ENCODE measurements at regions not wholly inside any gene's neighbourhood (a gene's known extent, or its start where the extent isn't known, plus 50 kb on each side); places are given as distances from the start of the nearest gene placed in this dataset.
"Not testable (repeated sequence)": the region's sequence is repeated elsewhere in the genome, so short reads cannot be mapped to it uniquely, and the experiment has no call there.

- no peak for DNase-seq
Measured at GRCh38 chr1:182331387-182331786, 60.2 kb downstream of the GLUL start.

- DNase-seq = no peak
Measured at GRCh38 chr1:182330303-182330702, 61.3 kb downstream of the GLUL start.

- no peak for DNase-seq
Measured at GRCh38 chr1:182329471-182329870, 62.1 kb downstream of the GLUL start.

GRCh38 chr1:182328591-182328990, 63.0 kb downstream of the GLUL start:
- no peak for DNase-seq

DNA sequence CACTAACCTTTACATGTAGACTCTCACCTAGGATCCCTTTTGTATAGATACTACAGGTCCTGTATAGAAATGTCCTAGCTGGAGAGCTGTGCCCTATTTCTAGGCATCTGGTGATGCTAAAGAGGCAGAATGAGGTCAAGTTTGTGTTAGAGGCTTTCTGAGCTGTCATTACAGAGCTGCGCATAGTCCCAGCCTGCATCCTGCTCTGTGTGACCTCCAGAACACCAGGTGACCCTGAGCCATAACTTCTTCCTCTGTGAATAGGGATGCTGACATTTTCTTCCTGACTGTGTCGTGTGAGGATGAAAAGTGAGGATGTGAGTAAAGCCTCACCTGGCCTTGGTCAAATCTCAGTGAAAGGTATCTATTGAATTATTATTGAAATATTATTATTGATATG, 66.3 kb downstream of the GLUL start:
- no peak for DNase-seq

DNA sequence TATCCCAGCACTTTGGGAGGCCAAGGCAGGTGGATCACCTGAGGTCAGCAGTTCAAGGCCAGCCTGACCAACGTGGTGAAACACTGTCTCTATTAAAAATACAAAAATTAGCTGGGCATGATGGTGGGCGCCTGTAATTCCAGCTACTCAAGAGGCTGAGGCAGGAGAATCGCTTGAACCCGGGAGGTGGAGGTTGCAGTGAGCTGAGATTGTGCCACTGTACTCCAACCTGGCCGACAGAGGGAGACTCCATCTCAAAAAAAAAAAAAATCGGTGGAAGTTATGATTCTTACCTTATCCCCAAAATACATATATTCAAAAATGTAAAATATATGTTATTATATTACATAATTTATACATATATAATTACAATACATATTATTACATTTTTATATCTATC, 70.1 kb downstream of the GLUL start:
- DNase-seq = not testable (repeated sequence)

DNA sequence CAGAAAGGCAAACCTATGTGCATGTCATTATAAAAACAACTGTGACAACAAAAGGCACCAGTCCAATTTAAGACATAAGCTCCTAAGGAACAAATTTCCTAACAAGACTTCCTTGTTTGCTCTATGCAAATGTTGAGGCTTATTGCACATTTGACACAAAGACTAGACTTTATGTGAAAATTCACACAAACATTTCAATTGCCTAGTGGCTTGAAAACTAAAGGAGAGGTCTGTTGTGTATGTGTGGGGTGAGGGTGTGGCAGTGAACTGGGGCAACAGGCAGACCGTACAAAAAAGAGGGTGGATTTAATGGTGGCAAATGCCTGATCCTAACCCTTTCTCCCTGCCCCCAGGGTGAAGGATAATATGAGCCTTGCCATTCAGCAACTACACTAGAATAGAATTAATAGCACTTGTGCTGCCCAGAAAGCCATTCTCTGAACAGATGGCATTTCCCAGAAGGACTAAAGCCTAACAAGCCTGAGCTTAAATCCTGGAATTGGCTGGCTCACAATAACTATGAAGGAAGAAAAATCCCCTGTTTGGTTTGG, 73.9 kb downstream of the GLUL start:
- DNase-seq = no peak

DNA sequence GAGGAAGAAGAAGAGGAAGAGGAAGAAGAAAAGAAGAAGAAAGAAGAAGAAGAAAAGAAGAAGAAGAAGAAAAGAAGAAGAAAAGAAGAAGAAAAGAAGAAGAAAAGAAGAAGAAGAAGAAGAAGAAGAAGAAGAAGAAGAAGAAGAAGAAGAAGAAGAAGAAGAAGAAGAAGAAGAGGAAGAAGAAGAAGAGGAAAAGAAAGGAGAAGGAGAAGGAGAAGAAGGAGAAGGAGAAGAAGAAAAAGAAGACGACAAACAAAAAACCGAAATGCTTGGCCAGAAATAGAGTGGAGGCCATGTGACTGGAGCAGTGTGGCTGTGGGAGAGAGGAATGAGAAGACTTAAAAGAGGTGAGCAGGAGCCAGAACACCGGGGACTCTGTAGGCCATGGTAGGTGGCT, 75.1 kb downstream of the GLUL start:
- not testable (repeated sequence) for DNase-seq

GRCh38 chr1:182315167-182315556, 76.4 kb downstream of the GLUL start:
- no peak for DNase-seq

GRCh38 chr1:182309631-182310351, 81.8 kb downstream of the GLUL start:
- DNase-seq = no peak

DNA sequence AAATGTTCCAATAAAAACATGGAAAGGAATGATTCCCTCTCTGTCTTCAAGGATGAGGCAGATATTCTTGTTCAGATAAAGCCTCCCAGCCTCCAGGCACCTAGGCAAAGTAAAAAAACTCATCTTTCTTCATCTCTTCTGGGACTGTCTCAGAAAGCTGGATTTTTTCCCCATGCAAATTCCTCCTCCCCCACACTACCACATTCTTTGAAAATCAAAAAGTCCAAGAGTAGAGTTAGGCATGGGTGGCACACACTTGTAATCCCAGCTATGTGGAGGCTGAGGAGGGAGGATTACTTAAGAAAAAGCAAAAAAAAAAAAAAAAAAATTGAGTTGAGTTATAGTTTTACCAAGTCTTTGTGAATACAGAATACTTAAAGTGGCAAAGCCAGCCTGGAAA, 82.8 kb downstream of the GLUL start:
- DNase-seq = no peak

DNA sequence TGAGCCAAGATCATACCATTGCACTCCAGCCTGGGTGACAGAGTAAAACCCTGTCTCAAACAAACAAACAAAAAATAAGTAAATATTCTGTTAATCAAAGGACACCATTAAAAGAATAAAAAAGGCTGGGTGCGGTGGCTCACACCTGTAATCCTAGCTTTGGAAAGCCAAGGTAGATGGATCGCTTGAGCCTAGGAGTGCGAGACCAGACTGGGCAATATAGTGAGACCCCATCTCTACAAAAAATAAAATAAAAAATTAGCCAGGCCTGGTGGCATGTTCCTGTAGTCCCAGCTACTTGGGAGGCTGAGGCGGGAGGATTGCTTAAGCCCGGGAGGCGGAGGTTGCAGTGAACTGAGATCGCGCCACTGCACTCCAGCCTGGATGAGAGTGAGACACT, 84.1 kb downstream of the GLUL start:
- not testable (repeated sequence) for DNase-seq

- DNase-seq = no peak
Measured at GRCh38 chr1:182305861-182306260, 85.7 kb downstream of the GLUL start.

DNA sequence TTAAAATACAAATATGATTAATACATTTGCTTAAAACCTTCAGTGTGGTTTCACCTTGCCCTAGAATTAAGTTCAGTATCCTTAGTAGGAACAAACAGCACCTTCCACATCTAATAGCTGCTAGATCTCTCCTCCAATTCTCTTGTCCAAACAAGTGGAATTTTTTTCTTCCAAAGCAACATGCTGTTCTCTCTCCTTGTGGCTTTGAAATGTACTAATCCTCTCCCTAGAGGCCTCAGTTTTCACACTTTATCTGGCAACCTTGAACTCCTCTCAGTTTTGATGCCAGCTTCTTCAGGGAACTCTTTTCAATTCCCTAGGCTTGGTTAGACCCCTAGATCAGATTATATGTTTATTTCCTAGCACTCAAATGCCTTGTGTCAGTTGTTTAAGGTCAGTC, 87.0 kb downstream of the GLUL start:
- DNase-seq = no peak

GRCh38 chr1:182304218-182304617, 87.4 kb downstream of the GLUL start:
- no peak for DNase-seq

GRCh38 chr1:182303778-182304177, 87.8 kb downstream of the GLUL start:
- no peak for DNase-seq

GRCh38 chr1:182301467-182302198, 90.0 kb downstream of the GLUL start:
- DNase-seq = no peak

DNA sequence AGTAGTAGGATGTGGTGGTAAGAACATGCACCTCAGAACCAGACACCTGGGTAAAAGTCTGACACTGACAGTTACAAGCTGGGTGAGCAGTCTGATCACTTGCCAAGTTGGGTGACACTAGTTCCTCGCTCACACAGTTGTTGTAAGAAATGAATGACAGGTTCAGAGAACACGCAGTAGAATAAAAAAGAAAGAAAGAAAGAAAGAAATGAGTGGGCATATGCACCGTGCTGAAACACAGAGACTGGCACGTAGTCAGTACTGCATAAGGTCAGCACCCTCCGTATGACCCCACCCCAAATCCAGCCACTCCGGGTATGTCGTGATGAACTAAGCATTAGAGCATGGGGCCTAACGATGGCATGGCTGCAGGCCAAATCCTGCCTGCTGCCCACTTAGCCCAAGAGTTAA, 90.6 kb downstream of the GLUL start:
- DNase-seq = no peak

DNA sequence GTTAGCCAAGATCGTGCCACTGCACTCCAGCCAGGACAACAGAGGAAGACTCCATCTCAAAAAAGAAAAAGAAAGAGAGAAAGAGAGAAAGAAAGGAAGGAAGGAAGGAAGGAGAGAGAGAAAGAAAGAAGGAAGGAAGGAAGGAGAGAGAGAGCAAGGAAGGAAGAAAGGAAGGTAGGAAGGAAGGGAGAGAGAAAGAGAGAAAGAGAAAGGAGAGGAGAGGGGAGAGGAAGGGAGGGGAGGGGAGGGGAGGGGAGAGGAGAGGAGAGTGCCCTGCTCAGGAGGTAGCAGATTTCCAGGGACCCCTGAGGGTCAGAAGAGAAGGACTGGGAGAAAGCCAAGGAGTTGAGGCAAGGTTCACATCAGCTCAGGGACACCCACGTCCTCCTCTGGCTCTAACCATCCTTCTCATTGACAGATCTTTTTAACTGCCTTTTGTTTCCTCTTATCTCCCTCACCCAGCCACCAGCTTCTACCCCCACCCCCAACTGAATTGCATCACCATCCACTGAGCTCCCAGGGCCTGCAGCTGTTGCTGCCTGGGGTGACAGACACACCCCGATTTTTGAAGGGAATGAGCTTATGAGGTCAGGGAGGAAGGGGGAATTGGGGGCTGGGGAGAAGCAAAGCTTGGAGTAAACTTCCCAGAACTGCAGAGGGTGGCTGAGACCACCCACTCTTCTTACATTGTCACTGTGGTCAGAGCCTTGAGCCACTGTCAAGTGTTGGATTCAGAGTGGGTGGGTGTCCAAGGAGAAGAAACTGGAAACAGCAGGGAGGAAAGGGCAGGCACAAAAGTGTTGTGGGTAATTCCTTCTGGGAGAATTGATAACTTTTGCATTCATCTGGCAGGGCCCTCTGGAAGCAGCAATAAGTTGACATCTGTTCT, 91.6 kb downstream of the GLUL start:
- DNase-seq = no peak

DNA sequence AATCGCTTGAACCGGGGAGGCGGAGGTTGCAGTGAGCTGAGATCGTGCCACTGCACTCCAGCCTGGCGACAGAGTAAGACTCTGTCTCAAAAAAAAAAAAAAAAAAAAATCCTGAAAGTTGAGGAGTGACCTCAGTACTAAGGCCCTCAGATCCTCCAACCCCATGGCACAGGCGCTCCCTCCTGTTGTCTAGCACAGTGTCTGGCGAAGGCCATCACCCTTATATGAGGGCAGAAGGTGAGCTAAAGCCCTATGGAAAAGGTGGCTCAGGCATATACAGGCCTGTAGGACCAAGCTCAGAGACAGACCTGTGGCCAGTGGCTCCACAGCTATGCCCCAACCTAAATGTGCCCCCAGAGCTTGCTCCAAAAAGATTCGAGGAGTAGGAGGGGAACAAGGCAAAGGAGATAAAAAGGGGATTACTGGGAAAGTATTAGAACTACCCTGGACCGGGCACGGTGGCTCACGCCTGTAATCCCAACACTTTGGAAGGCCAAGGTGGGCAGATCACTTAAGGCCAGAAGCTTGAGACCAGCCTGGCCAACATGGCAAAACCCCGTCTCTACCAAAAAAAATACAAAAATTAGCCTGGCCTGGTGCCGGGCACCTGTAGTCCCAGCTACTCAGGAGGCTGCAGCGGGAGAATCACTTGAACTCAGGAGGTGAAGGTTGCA, 92.4 kb downstream of the GLUL start:
- DNase-seq = not testable (repeated sequence)

DNA sequence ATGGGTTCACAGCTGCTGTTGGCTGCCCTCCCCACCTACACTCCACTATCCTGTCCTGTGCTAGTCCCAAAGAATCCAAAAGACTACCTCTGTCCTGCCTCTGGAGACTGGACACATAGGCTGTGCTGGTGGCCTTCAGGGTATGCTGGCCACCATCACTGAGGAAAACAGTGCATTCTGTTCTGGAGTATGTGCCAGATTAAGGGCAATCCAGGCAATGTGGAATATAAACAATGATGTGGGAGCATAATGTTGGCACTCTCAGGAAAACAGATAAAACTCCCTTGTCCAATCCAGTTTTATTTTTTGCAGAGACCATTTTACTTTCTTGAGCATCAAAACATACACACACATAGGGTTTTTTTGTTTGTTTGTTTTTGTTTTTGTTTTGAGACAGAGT, 94.3 kb downstream of the GLUL start:
- DNase-seq = no peak

DNA sequence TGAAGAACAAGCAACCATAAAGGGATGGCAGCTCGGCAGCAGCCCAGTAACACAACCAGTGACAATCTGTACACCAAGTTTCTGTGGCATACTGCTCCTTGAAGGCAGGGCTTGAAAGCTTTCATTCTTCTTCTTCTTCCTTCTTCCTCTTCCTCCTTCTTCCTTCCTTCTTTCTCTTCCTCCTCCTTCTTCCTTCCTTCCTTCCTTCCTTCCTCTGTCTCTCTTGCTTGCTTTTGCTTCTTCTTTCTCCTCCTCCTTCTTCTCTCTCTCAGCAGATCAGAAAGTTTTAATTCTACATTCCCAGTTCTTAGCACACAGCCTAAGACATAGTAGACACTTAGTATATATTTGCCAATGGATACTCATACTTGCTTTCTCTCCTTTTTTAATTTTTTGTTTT, 95.9 kb downstream of the GLUL start:
- DNase-seq = no peak

- DNase-seq = no peak
Measured at GRCh38 chr1:182293119-182293589, 98.4 kb downstream of the GLUL start.
